HepG2 (cell line): ENCODE measurements at regions not wholly inside any gene's neighbourhood (a gene's known extent, or its start where the extent isn't known, plus 50 kb on each side); places are given as distances from the start of the nearest gene placed in this dataset.

Source experiments
- ATAC-seq: fragments of 200-7000 bp; cut with Tn5 transposase; 3 replicates; pipeline ENCODE4 v1.9.1; 2020; ENCODE audit warnings: mild to moderate bottlenecking, moderate library complexity
- BruUV-seq: library from RNA; stranded (reverse); fragments of 400-500 nt; replicated peaks from 2 replicates; lab custom pipeline; 2021; lab: Mats Ljungman, UMichigan
- CTCF ChIA-PET: fragments of 300-600 bp; formaldehyde crosslinking; extraction: SDS; loops from one replicate; lab custom pipeline; 2021; ENCODE audit warnings: low total read pairs, inconsistent platforms, low intra/inter-chr PET ratio; lab: Yijun Ruan, JAX
- POLR2A ChIA-PET: fragments of 350-600 bp; sonication (Branson Sonifier 250); formaldehyde crosslinking; loops from one replicate; lab custom pipeline; 2020; ENCODE audit warnings: antibody characterized with exemption, inconsistent platforms; lab: Yijun Ruan, JAX
- DNase-seq: peaks from one replicate; pipeline ENCODE4 v3.0.0-alpha.2; 2015; ENCODE audit warnings: low spot score
- FAIRE-seq: peaks from 3 replicates; lab custom pipeline; 2011; peaks lifted over from hg19 to GRCh38; lab: Jason Lieb, UNC
- H2AFZ ChIP-seq: one replicate; pipeline ENCODE4 v1.6.1; 2011; ENCODE audit warnings: low read length, inconsistent platforms
- H3K27ac ChIP-seq: fragments of 300-600 bp; 3 replicates; pipeline ENCODE4 v1.8.0; 2011; ENCODE audit warnings: mixed run types, mild to moderate bottlenecking, mixed read lengths, low read length, inconsistent platforms; ENCODE audit not compliant: insufficient read depth; ENCODE audit errors: extremely low read length
- H3K27me3 ChIP-seq, 2 experiments: fragments of 200-600 bp in 1 of 2; 2 replicates in 1 of 2; 3 replicates in 1 of 2; pipeline versions ENCODE4 v1.6.0 to v1.8.0; 2011; ENCODE audit warnings: low read length in 2 of 2, mild to moderate bottlenecking in 2 of 2, moderate library complexity in 2 of 2, inconsistent platforms in 1 of 2; ENCODE audit not compliant: insufficient read depth in 2 of 2, control insufficient read depth in 1 of 2
- H3K36me3 ChIP-seq, 2 experiments: fragments of 200-600 bp in 1 of 2; replicated peaks in 1 of 2; 2 replicates in 1 of 2; 3 replicates in 1 of 2; pipeline versions ENCODE4 v1.5.1 to v1.8.0; 2011; ENCODE audit warnings: low read length in 2 of 2, inconsistent platforms in 1 of 2; ENCODE audit not compliant: insufficient read depth in 2 of 2, control insufficient read depth in 1 of 2
- H3K4me1 ChIP-seq: 2 replicates; pipeline ENCODE4 v1.5.1; 2012; ENCODE audit warnings: low read length, inconsistent platforms; ENCODE audit not compliant: insufficient read depth
- H3K4me2 ChIP-seq: 2 replicates; pipeline ENCODE4 v1.6.0; 2011; ENCODE audit warnings: low read depth, low read length, inconsistent platforms
- H3K4me3 ChIP-seq, 3 experiments: fragments of 200-600 bp in 1 of 3; sonication (generic), shearing (Covaris generic) in 1 of 3; replicated peaks in 1 of 3; 2 replicates each; pipeline ENCODE4 v1.5.1; 2011 to 2016; ENCODE audit warnings: low read length in 3 of 3, inconsistent platforms in 2 of 3, low read depth in 2 of 3, mild to moderate bottlenecking in 2 of 3, control low read depth in 1 of 3, mixed read lengths in 1 of 3; ENCODE audit not compliant: insufficient read depth in 1 of 3
- H3K79me2 ChIP-seq: one replicate; pipeline ENCODE4 v1.6.1; 2011; ENCODE audit warnings: low read length, inconsistent platforms; ENCODE audit not compliant: insufficient read depth
- H3K9ac ChIP-seq: 2 replicates; pipeline ENCODE4 v1.6.0; 2011; ENCODE audit warnings: mild to moderate bottlenecking, low read depth, low read length, inconsistent platforms; ENCODE audit not compliant: insufficient read depth
- H3K9me3 ChIP-seq: 2 replicates; pipeline ENCODE4 v1.5.1; 2012; ENCODE audit warnings: mild to moderate bottlenecking, low read length
- H4K20me1 ChIP-seq: 2 replicates; pipeline ENCODE4 v1.6.0; 2011; ENCODE audit warnings: inconsistent platforms, mild to moderate bottlenecking, low read length, moderate library complexity; ENCODE audit not compliant: insufficient read depth
- CEBPB ChIP-seq: IDR thresholded peaks from 2 replicates; pipeline ENCODE4 v1.6.1; 2011; ENCODE audit warnings: low read depth, low read length, improper control_type of control experiment, borderline replicate concordance
- CREB1 ChIP-seq, 2 experiments: fragments of 450-650 bp in 1 of 2; IDR thresholded peaks; 2 replicates each; pipeline ENCODE4 v1.6.1; 2016 to 2017; ENCODE audit warnings: control low read depth in 1 of 2, mild to moderate bottlenecking in 1 of 2, missing compliant biosample characterization in 1 of 2, missing genetic modification characterization in 1 of 2
- FOXK2 ChIP-seq: fragments of 450-650 bp; IDR thresholded peaks from 2 replicates; pipeline ENCODE4 v1.6.1; 2016
- PTBP1 ChIP-seq: fragments of 200-400 bp; formaldehyde crosslinking; IDR thresholded peaks from 2 replicates; pipeline ENCODE4 v1.6.1; 2018; ENCODE audit warnings: low read length, low read depth; ENCODE audit not compliant: poor library complexity, severe bottlenecking
- REPIN1 ChIP-seq: sonication (generic); formaldehyde crosslinking; IDR thresholded peaks from 2 replicates; pipeline ENCODE4 v1.8.0; 2022; ENCODE audit warnings: missing genetic modification reagents, low read depth, mild to moderate bottlenecking, borderline replicate concordance
- SRSF1 ChIP-seq: fragments of 200-400 bp; formaldehyde crosslinking; optimal IDR thresholded peaks from 2 replicates; pipeline ENCODE3; 2017; ENCODE audit warnings: mild to moderate bottlenecking, low read depth, low read length, moderate library complexity
- ZNF263 ChIP-seq: sonication (generic); formaldehyde crosslinking; IDR thresholded peaks from 2 replicates; pipeline ENCODE4 v1.4.0; 2020; ENCODE audit warnings: missing genetic modification reagents
- ZNF350 ChIP-seq: sonication (generic); formaldehyde crosslinking; IDR thresholded peaks from 2 replicates; pipeline ENCODE4 v1.4.0; 2020; ENCODE audit warnings: mild to moderate bottlenecking, low read depth, missing genetic modification reagents, borderline replicate concordance
- ZNF724P ChIP-seq: sonication (generic); formaldehyde crosslinking; IDR thresholded peaks from 2 replicates; pipeline ENCODE4 v1.8.0; 2022; ENCODE audit warnings: missing genetic modification reagents, borderline replicate concordance
- ZNF792 ChIP-seq: IDR thresholded peaks from 2 replicates; pipeline ENCODE4 v1.6.1; 2016
- ZSCAN20 ChIP-seq: sonication (generic); formaldehyde crosslinking; IDR thresholded peaks from 2 replicates; pipeline ENCODE4 v1.4.0; 2020; ENCODE audit warnings: missing genetic modification reagents, mild to moderate bottlenecking, borderline replicate concordance
- WGBS: methylation state at CpG from one replicate; pipeline ENCODE4 v1.1.6; 2017; ENCODE audit warnings: low lambda C conversion rate; 5-methylcytosine and 5-hydroxymethylcytosine counted together
- in situ Hi-C: cut with HindIII; loops from 2 replicates; pipeline ENCODE4 v1.10.0; 2017; ENCODE audit warnings: low pct_unique_long_range_greater_than_20kb; ENCODE audit not compliant: extremely low pct_ligation_motif_present
- intact Hi-C: fragments of 100-400 bp; cut with micrococcal nuclease; formaldehyde crosslinking; loops from one replicate; pipeline ENCODE4 v1.10.0; 2022; ENCODE audit not compliant: unreplicated experiment
- TF ChIP-seq, protein P1 (sequence below): sonication (generic); formaldehyde crosslinking; IDR thresholded peaks from 2 replicates; pipeline ENCODE4 v1.4.0; 2020; ENCODE audit warnings: missing genetic modification reagents

DNA sequence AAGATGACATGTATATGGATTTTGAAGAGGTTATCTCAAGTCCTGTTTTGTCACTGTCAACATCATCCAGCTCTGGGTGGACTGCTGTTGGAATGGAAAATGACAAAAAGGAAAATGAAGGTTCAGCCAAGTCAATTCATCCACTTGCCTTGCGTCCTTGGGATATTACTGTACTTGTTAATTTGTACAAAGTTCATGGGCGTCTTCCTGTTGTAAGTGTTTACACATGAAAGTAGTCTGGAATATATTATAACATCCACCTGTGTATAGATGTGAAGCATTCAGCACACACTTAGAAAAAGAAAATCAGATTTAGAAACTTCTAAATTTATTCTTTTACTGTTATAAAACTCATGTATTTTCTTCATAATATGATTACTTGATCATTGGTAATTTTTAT lies 67.2 kb downstream of the BLTP1 start:
- BruUV-seq: no TSS peak
- in situ Hi-C loops (no loop called here), intact Hi-C loops (loop anchor here (10.0 kb wide), 1 partner anchor 275 kb away; no protein-coding TSS in a partner anchor)
- TF ChIP-seq ZSCAN20 (CRISPR knock-in tag): no peak
- no peak for TF ChIP-seq ZNF724P
- no peak for TF ChIP-seq CEBPB
- DNase-seq (no peak), FAIRE-seq (no peak), ATAC-seq (no peak)
- H2AFZ ChIP-seq: no peak overlapping the region
- POLR2A ChIA-PET: no interaction called here
- H3K27me3 ChIP-seq: no peaks in the 10 kb centered on the region
- no peak overlapping the region for H3K4me3 ChIP-seq
- H3K36me3 ChIP-seq: peaks cover 3 to 11% of the 10 kb centered on the region in 2 experiments; a peak in 3 of 5 replicates
- no peaks in the 10 kb centered on the region for H3K79me2 ChIP-seq
- no peak overlapping the region for H3K27ac ChIP-seq
- H3K4me1 ChIP-seq: peaks cover 6% of the 10 kb centered on the region
- no peak overlapping the region for H3K9ac ChIP-seq
- H3K9me3 ChIP-seq: no peaks in the 10 kb centered on the region
- H4K20me1 ChIP-seq: no peaks in the 10 kb centered on the region
- H3K4me2 ChIP-seq: no peak overlapping the region
- WGBS: 98% methylated on average over 2 of the region's 2 CpGs
- CTCF ChIA-PET: no interaction called here

DNA sequence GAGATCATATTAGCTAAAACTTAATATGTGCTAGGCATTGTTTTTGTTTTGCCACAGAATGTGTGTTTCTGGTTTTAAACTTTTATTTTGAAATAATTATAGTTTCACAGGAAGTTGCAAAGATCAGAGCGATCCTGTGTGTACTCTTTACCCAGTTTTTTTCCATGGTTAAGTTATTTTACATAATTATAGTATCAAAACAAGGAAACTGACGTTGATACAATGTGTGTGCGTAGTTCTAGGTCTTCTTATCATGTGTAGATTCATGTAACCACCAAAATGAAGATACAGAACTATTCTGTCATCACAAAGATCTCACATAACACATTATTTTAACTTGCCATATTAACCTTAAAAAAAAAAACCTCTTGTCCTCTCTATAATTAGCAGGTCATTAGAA lies 69.2 kb downstream of the BLTP1 start:
- Histone ChIP-seq H3K4me1 (peaks cover 6% of the 10 kb centered on the region), H3K79me2 (no peaks in the 10 kb centered on the region), H3K27ac (no peak overlapping the region), H3K9me3 (no peaks in the 10 kb centered on the region), H3K9ac (no peak overlapping the region), H4K20me1 (no peaks in the 10 kb centered on the region), H3K4me2 (no peak overlapping the region), H3K36me3 (peaks cover 4 to 13% of the 10 kb centered on the region in 2 experiments; a peak in 4 of 5 replicates), H3K27me3 (no peaks in the 10 kb centered on the region), H2AFZ (no peak overlapping the region), H3K4me3 (no peak overlapping the region)
- ChIA-PET CTCF (no interaction called here), POLR2A (no interaction called here)
- 98% methylated on average over 3 of the region's 3 CpGs for WGBS
- FAIRE-seq: no peak
- ATAC-seq: no peak
- in situ Hi-C loops (no loop called here), intact Hi-C loops (no loop called here)
- no TSS peak for BruUV-seq
- no peak for DNase-seq
- TF ChIP-seq SRSF1 (no peak), ZNF350 (CRISPR knock-in tag) (no peak), FOXK2 (no peak), REPIN1 (CRISPR knock-in tag) (no peak), PTBP1 (no peak), ZNF263 (CRISPR knock-in tag) (no peak), CREB1 (IDR thresholded peaks at IDR 0.05) (no peak), CREB1 (CRISPR knock-in tag; IDR thresholded peaks at IDR 0.05) (no peak), ZNF792 (CRISPR knock-in tag) (no peak)
- TF ChIP-seq, protein P1, sequence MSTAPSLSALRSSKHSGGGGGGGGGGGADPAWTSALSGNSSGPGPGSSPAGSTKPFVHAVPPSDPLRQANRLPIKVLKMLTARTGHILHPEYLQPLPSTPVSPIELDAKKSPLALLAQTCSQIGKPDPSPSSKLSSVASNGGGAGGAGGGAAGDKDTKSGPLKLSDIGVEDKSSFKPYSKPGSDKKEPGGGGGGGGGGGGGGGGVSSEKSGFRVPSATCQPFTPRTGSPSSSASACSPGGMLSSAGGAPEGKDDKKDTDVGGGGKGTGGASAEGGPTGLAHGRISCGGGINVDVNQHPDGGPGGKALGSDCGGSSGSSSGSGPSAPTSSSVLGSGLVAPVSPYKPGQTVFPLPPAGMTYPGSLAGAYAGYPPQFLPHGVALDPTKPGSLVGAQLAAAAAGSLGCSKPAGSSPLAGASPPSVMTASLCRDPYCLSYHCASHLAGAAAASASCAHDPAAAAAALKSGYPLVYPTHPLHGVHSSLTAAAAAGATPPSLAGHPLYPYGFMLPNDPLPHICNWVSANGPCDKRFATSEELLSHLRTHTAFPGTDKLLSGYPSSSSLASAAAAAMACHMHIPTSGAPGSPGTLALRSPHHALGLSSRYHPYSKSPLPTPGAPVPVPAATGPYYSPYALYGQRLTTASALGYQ (CRISPR knock-in tag): no peak
